ENCODE measurements at regions not wholly inside any gene's neighbourhood (a gene's known extent, or its start where the extent isn't known, plus 50 kb on each side); places are given as distances from the start of the nearest gene placed in this dataset.
"Not testable (repeated sequence)": the region's sequence is repeated elsewhere in the genome, so short reads cannot be mapped to it uniquely, and the experiment has no call there.

DNA sequence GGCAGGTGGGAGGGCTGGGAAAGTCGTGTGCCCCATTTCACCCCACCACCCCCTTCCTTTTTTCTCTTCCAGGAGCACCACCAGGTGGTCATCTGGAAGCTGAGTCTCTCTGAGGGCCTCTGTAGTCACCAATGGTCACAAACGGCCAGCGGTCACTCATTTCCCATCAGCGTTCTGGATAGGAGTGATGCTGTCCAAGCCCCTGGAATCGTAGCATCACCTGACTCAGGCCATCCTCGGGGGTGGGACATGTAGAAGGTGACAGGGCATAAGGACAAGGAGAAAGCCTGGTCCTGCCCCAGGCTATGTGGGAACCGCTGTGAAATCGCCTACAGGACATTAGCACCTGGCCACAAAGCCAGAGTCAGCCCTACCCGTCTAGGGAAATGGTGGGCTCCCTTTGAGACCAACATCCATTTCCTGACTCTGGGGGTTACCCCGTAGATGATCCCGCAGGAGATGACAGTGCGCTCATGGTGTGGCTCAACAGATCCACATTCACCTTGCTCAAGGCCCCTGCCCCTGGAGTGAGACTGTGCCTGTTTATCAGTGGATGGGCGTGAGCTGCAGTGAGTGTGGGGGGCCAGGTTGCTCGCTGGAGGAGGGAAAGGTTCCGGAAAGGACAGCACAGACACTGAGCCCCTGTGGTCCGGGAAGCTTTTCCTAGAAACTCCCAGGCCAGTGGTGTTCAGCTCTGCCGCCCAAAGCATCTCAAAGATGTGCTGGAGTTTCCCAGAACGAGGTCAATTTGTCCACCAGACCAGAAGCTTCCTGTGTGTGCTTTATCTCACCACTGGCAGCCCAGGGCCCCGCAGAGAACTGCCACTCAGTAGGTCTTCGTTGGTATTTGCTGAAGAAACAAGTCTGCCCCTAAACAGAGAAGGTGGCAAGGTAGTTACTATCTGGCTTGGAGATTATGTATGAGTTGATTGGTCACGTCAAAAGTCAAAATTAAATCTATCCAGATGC is 61.1 kb upstream of the UNC5A start:
- no peak for DNase-seq

DNA sequence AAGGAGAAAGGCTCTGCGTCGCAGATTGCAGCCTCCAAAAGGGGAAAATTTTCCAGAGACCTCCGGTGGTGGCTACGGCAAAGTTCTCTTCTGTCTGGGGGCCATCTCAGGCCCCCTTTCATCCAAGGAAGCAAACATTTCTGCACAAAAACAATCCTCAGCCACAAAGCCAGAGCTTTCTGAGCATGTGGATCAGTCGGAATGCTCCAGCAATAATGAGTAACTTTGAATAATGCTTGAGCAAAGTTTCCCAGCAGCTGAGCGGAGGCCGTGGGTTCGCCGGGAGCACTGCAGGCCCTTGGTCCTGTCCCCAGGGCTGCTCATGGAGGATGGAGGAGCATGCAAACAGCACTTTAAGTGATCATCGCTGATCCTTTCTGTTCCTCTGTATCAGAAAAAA is 60.2 kb upstream of the UNC5A start:
- no peak for DNase-seq

DNA sequence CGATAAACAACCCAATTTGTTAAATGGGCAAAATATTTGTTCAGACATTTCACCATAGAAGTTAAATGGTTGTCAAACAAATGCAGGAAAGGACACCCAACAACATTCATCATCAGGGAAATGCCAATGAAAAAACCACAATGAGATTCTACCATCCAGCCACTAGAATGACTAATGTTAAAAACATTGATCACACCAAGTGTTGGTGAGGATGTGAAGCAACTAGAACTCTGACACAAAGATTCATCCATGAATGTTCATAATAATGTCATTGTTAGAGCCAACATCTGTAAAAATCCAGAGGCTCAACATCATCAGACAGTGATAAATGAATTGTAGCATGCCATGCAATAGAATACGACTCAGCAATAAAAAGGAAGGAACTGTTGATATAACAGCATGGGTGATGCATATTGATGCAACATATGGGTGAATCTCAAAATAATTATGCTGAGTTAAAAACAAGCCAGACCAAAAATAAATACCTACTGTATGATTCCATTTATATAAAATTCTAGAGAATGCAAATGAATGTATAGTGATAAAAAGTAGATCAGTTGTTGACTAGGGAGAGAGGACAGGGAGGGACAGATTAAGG is 55.9 kb upstream of the UNC5A start:
- DNase-seq = no peak

DNA sequence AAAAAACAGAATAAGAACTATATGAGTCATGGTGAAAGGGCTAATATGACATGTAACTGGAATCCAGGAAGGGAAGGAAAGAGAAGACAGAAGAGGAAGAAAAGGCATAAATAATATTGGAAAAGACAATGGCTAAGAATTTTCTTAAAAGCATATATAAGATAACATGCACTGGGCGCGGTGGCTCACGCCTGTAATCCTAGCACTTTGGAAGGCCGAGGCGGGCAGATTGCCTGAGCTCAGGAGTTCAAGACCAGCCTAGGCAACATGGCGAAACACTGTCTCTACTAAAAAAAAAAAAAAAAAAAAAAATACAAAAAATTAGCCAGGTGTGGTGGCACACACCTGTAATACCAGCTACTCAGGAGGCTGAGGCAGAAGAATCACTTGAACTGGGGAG is 54.8 kb upstream of the UNC5A start:
- not testable (repeated sequence) for DNase-seq

DNA sequence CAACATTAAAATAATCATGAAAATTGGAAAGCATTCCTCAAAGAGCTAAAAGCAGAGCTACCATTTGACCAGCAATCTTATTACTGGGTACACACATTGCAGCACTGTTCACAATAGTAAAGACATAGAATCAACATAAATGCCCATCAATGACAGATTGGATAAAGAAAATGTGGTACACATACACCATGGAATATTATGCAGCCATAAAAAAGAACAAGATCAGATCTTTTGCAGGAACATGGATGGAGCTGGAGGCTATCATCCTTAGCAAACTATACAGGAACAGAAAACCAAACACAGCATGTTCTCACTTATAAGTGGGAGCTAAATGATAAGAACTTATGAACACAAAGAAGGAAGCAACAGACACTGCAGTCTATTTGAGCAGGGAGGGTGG is 52.8 kb upstream of the UNC5A start:
- DNase-seq = not testable (repeated sequence)
